ENCODE measurements at regions not wholly inside any gene's neighbourhood (a gene's known extent, or its start where the extent isn't known, plus 50 kb on each side); places are given as distances from the start of the nearest gene placed in this dataset.

GRCh38 chr3:87792534-87793336, 266.1 kb downstream of the CGGBP1 start, which contains the start of gene HTR1F (continued):
- no peak for TF ChIP-seq TCF7 (IDR thresholded peaks at IDR 0.05; ENCODE audit: borderline replicate concordance)
- no peak for TF ChIP-seq ZNF79 (CRISPR knock-in tag; IDR thresholded peaks at IDR 0.05; ENCODE audit: low read depth)
- no peak for TF ChIP-seq BCOR (IDR thresholded peaks at IDR 0.05)
- no peak for TF ChIP-seq RNF219 (CRISPR knock-in tag; IDR thresholded peaks at IDR 0.05)
- no peak for TF ChIP-seq RBM17 (IDR thresholded peaks at IDR 0.05; ENCODE audit: borderline replicate concordance, low read depth, low read length)
- TF ChIP-seq ZNF551 (CRISPR knock-in tag; IDR thresholded peaks at IDR 0.05), result no peak
- TF ChIP-seq ARNT (IDR thresholded peaks at IDR 0.05), result no peak
- TF ChIP-seq MAZ (CRISPR knock-in tag; conservative IDR thresholded peaks at IDR 0.05 in 1 of 2, IDR thresholded peaks at IDR 0.05 in 1 of 2), result peak; percentile 50 to 63; a peak in 2 of 4 replicates
- TF ChIP-seq GTF2A2 (tag; IDR thresholded peaks at IDR 0.05), result no peak
- TF ChIP-seq ZNF444 (CRISPR knock-in tag; IDR thresholded peaks at IDR 0.05), result no peak
- TF ChIP-seq GATAD2B (IDR thresholded peaks at IDR 0.05; ENCODE audit: borderline replicate concordance), result peak; percentile 28; the same call in 1 of the 2 replicates
- TF ChIP-seq ZNF407 (IDR thresholded peaks at IDR 0.05; ENCODE audit: low read depth), result no peak
- no peak for TF ChIP-seq NR0B1 (IDR thresholded peaks at IDR 0.05; ENCODE audit: partially characterized antibody)
- TF ChIP-seq DACH1 (IDR thresholded peaks at IDR 0.05; ENCODE audit: partially characterized antibody), result no peak
